GM19239 (cell line): ENCODE measurements at regions not wholly inside any gene's neighbourhood (a gene's known extent, or its start where the extent isn't known, plus 50 kb on each side); places are given as distances from the start of the nearest gene placed in this dataset.
"Not testable (repeated sequence)": the region's sequence is repeated elsewhere in the genome, so short reads cannot be mapped to it uniquely, and the experiment has no call there.

Source experiments
- DNase-seq: peaks from one replicate; pipeline ENCODE4 v3.0.0; 2011; ENCODE audit warnings: low spot score; ENCODE audit not compliant: insufficient read length
- FAIRE-seq: peaks from 2 replicates; lab custom pipeline; 2011; peaks lifted over from hg19 to GRCh38; lab: Jason Lieb, UNC

DNA sequence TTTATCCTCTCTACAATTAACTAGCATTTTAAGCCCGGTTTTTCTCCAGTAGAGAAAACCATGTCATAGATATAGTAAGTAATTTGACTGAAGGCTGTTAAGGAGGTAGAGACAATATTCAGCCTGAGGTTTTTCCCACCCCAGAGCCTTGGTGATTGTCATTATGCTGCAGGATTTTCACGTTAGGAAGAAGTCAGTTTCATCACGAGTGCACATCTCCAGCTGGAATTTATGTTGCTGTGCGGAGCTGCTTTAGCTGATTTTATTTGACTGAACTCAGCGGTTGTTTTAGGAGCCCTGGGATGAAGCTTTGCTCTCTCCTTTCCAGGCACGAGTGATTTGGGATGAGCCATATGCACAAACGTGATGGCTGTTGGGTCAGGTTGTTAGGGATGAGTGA is 271.3 kb upstream of the RGMA start:
- no peak for FAIRE-seq

DNA sequence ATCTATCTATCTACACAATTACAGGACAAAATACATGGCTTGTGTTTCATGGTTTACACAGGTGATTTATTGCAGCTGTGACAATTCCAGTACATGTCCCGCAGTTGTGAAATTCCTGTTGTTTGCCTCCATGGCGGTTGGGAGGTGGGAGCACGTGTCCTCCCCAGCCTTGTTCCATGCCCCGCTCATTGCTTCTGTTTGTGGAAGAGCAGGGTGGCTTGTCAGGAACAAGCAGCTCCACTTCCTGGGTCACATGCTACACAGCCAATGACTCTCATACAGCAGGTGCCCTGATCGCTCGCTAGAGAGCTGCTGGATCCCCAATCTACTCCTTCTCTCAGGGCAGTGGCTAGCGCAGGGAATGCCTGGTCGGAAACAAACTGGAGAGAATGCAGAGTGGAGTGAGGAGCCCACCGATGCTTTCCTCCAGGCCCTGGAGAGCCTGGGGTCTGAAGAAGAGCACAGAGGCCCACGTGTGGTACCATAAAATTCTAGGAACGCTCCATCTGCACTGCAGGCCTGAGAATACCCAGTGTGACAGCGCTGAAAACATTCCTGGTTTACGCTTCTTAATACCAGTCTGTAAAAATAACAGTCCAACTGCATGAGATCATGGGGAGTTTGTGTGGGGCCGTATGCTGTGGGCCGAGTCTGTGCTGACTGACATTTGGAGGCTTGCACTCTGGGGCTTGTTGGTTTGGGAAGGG is 270.6 kb upstream of the RGMA start:
- DNase-seq = no peak
- no peak for FAIRE-seq

More for the DNA sequence above, 271.3 kb upstream of the RGMA start:
- no peak for DNase-seq

DNA sequence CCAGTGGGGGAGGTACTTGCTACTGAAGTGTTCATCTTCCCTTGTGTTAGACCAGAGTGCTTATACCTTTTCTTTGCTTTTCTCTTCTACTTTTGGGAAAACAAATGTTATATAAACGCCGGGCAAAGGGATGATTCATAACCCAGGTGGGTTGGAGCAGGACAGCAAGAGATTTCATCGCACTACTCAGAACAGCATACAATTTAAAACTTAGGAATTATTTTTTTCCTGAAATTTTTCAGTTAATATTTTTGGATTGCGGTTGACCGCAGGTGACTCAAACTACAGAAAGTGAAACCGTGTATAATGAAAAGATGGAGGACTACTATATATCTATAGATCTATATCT is 270.0 kb upstream of the RGMA start:
- DNase-seq = no peak
- FAIRE-seq = no peak

DNA sequence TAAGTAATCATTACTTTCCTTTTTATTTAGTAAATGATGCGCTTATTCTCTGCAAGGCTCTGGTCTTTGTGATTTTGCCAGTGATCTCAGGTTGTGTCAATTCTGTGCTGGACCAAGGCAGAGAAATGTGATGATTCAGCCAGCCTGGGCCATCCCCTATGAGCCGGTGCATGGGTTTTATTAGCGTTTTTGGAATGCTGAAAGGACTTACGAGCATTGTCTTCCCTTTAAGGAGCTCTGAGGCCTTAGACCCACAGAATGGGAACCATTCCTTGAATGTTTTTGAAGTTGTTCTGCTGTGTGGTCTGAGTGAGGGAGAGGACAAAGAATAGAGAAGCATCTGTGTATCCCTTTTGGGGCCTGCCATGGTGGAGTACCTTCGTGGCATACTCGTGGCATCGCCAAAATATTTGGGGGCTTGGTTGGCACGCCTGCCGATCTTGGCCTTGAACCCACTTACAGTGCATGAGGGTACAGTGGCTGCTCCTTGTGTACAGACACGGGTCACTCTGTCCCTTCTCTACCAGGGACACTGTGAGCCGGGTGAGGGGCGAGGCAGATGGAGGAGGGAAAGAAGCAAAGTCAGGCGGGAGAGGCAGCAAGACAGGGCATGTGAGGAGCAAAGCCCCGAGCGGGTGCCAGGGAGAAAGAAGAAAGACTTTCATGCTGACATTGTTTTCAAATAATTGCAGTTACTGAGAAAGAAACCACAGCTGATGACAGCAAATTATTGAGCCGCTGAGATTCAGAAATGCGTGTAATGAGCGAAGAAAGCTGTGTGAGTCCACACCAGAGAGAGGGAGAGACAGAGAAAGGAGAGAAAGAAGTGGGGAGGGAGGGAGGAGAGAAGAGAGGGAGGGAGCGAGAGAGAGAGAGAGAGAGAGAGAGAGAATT is 269.4 kb upstream of the RGMA start:
- DNase-seq (no peak), FAIRE-seq (no peak)

DNA sequence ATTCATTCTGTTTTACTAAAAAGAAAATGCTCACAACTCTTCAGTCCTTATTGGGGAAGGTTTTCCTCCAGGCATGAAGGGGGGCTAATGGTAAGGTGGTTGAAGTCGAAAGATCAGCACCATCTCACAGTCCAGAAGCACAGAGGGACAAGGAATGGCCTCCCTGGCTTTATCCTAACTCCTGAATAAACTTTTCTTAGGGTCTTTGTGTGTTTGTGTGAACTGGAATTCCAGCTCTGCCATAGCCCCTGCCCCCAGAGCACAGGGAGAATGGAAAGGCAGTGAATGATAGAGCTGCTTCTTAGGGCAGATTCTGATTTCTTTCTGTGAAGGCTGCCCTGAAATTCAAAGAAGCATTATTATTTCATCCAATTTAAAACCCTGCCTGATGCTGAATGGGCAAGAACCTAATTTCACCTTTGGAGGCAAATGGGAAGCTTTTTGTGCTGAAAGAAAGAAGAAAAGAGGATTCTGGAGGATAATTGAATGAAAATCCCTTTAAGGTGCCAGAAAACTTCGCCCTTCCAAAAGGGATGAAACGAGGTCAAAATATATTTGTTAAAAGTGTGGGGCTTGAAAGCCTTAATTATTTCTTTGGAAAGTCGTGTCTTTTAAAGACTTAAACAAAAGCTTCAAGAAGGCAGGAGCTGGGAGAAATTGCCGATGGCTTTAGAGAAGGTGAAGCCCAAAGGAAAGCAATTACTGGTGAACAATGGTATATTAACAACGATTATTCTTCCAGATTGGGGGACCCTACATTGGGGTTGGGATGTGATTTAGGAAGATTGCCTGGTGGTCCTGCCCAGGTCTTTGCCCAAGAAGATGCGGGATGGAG is 259.9 kb upstream of the RGMA start:
- FAIRE-seq = no peak
- DNase-seq = no peak

DNA sequence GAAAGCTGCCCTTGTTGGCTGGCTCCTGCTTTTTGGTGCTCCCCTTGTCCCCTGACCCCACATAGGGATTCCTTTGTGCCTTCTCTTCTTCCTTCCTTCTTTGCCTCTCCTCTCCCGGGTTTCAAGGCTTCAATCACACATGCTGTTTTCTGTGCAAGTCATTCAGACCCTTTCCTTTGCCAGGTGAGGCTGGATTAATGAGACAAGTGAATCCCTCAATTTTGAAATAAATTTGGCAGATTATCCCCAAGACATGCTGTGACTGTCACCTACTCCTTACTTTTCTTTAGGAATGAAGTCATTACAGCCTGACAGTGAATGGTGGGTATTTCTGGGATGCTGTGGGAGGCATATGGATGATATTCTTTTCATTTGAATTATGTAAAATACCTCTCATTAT is 259.0 kb upstream of the RGMA start:
- FAIRE-seq (no peak), DNase-seq (no peak)

DNA sequence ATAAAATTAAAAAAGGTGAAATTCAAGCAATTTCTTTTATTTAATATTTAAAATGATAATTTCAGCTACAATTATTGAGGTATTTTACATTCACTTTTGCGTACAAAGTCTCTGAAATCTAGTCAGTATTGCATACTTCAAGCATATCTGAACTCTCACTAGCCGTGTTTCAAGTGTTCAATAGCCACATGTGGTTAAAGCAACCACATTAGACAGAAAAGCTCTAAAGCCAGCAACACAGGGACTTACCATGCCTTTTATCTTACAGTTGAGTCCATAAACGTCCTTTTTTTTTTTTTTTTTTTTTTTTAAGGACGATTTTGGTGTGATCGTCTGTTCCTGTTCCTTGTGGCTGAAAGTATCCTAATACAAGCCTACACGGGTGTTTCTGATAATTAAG is 257.0 kb upstream of the RGMA start:
- DNase-seq = no peak
- FAIRE-seq = no peak

DNA sequence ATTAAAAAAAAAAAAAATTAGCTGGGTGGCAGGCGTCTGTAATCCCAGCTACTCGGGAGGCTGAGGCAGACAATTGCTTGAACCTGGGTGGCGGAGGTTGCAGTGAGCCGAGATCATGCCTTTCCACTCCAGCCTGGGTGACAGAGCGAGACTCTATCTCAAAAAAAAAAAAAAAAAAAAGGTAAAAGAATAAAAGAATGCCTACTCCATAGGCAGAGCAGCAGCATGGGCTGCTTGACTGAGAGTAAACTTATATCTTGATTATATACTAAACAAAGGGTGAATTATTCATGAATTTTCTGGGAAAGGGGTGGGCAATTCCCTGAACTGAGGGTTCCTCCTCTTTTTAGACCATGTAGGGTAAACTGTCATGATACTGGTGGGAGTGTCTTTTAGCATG is 254.4 kb upstream of the RGMA start:
- not testable (repeated sequence) for FAIRE-seq

DNA sequence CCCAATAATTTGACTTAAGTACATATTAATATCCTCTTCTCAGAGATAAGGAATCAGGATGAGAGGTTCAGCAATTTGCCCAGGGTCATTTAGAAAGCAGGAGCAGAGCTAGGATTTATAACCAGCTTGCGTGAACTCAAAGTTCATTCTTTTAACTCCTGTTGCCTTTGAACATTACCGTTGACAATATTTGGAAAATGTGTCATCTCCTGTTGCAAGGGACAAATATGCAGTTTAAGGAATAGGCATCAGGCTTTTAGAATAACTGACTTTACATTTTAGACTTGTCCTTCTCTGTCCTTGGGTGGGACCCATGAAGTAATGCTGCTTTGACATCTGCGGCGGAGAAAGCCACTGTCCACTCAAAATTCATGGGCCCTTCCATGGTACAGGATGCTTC is 252.2 kb upstream of the RGMA start:
- DNase-seq (no peak), FAIRE-seq (no peak)

More for the DNA sequence above, 254.4 kb upstream of the RGMA start:
- DNase-seq = not testable (repeated sequence)

DNA sequence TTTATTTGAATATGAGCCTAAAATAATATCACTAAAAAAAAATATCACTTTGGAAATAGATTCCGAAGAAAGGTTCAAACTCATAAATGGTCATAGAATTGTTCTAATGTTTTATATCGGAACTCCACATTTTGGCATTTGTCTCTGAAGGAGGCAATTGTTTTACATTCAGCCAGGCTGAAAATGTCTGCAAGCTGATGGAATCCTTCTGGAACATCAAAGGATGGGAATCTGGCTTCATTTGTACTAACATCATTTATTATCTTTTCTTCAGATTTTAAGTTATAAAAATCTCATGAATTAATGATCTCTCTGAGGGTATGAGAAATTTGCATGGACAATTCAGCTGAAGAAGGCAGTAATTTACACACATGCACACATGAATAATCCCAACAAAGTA is 251.4 kb upstream of the RGMA start:
- FAIRE-seq (no peak), DNase-seq (no peak)

DNA sequence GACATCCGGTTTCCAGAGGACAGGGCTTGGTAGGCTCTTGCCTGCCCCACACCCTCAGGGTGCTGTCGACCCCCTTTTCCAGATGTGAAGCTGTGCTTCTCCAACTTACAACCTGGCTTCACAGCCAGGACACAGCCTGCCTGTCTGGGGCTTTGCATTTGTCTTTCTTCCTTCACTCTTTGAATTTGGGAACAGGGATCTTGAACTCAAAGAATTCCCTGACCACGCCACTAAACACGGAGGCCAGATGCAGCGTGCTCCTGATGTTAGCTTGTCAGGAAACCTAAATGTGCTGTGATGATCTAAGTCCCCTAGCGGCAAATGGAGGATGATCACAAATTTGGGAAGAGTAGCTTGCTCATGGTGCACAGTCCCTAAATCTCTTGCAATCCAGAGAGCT is 244.8 kb upstream of the RGMA start:
- FAIRE-seq = no peak
- no peak for DNase-seq

DNA sequence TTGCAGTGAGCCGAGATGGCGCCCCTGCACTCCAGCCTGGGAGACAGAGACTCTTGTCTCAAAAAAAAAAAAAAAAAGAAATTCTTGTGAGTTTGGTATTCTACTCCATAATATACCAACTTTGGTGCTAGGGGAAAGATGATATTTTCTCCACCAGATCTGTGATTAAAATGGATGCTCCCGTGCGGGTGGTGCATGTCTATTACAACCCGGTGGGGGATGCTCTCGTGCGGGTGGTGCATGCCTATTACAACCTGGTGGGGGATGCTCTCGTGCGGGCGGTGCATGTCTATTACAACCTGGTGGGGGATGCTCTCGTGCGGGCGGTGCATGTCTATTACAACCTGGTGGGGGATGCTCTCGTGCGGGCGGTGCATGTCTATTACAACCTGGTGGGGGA is 244.1 kb upstream of the RGMA start:
- not testable (repeated sequence) for FAIRE-seq, DNase-seq

DNA sequence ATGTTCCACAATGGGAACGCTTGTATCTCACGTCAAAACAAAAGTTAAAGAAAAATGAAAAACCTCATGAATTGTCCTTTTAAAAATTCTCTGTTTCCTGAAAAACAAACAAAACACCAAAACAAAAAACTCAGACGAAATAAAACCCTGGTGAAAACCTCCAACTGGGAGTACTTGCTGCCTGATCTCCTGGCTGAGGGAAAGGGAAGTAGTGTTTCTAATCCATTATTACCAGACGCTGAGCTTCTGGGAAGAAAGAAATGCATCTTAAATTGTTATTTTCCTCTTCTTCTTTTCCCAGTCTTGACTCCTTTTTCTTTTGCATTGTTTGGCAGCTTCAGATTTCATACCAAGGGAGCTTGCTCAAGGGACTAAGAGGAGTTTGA is 243.2 kb upstream of the RGMA start:
- DNase-seq (no peak), FAIRE-seq (no peak)

DNA sequence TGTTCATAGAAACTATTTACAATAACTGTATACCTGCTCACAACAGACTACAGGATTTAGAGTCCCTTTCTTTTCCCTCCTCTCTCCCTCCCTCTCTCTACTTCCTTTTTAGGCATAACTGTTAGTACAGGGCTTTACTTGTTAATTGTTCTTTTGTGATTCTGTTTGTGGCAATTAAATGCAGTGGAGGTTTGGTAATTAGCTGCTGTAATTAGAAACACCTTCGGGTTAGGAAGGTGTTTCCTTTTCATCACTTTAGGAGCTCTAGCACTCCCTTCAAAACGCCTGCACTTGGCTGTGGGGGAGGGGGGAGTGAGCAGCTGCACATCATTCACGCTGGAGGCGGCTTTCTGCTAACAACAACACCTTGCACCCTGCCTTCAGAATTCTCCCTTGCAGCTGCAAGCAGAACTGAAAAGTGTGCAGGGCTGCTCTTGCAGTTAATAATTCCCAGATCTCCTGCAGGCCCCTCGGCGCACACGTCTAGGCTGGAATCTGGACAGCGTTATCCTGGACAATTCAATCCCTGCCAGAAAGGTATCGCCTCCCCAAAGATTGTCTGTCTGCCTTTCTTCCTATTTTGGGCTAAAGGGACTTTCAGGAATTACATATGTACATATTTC is 242.6 kb upstream of the RGMA start:
- no peak for DNase-seq
- FAIRE-seq = no peak

DNA sequence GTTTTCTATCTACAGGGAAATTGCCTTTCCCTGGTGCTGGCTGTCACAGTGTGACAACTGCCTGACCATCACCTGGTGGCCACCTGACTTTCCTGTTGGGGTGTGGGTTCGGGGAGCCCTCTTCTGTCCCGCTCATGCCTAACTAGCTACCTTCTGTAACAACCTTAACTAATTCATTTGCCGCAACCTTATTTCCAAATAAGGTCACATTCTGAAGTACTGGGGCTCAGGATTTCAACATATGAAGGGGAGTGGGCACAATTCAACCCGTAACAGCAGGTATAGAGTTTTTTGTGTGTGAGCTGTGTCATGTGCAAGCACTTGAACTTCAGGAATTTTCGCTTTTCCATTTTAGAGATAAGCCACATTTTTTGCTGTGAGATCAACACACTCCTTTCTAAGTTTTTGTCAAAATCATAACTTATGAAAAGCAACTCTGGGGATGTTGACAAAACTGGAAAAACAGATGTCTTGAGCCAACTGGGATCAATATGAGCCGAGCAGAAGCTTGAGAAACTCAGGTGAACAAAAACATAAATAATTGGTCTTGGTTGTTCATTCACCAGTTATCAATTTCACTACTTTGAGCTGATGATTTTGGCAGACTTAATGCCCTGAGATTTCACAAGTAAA is 242.0 kb upstream of the RGMA start:
- DNase-seq (no peak), FAIRE-seq (no peak)

DNA sequence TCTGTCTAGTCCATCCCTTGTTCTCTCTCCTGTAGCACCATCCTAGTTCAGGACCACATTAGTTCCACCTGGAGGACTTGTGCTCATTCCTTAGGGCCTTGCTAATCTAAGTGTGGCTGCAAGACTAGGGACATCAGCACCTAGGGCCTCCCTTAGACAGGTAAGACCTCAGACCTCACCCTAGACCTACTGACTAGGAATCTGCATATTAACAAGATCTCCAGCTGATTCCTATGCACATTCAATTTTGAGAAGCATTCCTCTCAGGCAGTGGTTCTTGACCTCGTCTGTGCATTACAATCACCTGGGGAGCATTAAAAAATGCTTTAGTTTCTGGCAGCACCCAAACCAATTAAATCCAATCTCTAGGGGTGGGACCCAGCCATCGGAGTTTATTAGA is 238.4 kb upstream of the RGMA start:
- FAIRE-seq = no peak
- no peak for DNase-seq

DNA sequence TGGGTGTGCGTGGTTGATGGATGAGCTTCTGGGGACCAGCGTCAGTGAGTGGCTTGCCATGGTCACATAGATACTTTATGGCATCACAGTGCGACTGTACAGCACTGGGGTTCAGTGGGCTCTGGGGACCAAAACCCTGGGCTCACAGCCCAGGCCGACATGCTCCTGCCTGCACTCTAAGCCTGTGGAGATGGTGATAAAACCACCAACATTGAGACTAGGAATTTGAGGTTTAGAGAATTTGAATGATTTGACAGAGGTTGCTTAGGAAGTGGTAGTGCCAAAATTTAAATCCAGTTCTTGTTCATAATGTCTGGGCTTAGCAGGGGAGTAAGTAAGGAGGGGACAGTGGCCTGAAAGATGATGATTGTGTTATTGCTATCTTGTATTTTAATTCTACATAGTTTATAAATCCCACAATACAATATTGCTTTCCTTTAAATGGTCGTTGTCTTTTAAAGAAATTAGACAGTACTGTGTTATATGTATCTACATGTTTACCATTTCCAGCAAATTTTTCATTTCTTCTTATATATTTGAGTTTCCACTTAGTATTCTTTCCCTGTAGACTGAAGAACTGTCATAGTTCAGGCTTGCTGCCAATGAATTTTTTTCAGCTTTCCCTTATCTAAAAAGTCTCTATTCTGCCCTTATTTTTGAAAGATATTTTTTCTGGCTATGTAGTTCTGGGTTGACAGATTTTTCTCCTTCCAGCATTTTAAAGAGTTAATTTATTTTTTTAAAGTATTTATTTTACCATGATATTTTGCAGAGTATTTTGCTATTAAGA is 235.4 kb upstream of the RGMA start:
- DNase-seq (no peak), FAIRE-seq (no peak)

DNA sequence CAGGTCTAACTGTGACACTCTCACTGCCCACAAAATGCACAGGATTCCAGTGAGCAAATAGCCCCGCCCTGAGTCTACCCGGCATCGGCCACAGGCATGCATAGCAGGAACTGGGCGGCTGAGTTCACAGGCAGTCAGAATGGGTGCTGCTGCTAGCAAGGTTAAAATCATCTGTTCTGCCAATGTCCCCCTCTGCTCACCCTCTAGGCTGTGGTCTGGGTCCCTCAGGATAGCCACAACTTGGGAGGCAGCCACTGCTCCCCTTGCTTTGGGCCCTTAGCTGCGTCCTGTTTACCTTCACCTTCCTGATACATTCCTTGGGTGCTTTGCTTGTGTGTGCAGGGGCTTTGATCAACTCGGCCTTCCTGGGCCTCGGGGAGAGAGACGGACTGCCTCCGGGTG is 232.9 kb upstream of the RGMA start:
- no peak for FAIRE-seq

DNA sequence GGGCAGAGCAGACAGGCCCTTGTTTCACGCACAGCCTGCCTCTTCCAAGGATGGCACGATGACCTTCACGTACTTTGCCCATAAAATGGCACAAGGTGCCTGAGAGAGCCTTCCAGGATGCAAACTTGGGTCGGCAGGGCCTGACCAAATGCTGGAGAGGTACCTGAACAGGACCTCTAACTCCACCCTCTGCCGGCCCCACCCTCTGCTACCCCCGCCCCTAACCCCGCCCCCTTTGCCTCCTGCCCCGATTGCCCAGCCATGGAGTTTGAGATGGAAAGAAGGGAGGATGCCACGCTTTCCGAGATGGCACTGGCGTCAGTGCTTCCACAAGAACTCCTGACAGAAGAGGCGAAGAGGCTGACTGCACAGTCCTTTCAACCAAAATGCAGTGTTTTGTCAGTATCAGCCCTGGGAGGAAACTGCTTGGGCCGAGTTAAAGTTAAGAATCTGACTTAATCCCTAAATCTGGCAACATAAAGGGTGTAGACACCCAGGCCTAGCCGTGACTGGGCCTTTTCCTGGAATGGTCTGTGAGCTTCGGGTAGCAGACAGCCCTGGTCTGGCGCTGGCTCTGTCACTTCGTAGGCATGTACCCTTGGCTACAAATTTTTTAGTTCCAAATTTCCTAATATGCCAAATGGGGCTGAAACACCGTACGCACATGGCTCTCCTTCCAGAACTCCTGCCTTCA is 230.3 kb upstream of the RGMA start:
- FAIRE-seq (no peak), DNase-seq (no peak)

More for the DNA sequence above, 232.9 kb upstream of the RGMA start:
- DNase-seq = no peak
